ENCODE measurements at regions not wholly inside any gene's neighbourhood (a gene's known extent, or its start where the extent isn't known, plus 50 kb on each side); places are given as distances from the start of the nearest gene placed in this dataset.

DNA sequence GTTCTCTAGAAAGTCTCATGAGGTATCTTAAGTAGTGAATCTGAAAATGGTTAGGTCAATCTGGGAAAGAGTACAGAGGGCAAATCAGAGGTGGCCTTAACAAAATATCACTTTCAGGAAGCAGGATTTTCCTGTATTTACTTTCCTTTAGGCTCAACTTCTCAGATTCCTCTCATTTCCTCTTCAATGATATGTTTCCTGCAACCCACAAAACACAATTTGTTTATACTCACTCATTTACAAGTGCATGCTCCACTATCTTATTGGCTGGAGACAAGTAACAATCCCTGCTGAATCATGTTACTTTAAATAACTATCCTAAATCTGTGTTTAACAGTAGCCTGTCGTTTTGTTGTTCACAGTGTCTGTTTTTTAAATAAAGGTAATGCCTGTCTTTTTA, 228.1 kb downstream of the DSC3 start:
- Histone ChIP-seq H3K4me1 (ENCODE audit: insufficient read depth, low read length) (no peaks in the 10 kb centered on the region), H3K4me3 (ENCODE audit: low read depth in 1 of 2, low read length in 2 of 2) (no peak overlapping the region), H3K9ac (ENCODE audit: low read depth, low read length) (no peak overlapping the region), H3K79me2 (ENCODE audit: insufficient read depth, low read length) (no peaks in the 10 kb centered on the region), H3K27me3 (ENCODE audit: insufficient read depth, low read length, poor library complexity) (no peaks in the 10 kb centered on the region), H3K27ac (ENCODE audit: low read length) (no peak overlapping the region), H3K4me2 (ENCODE audit: insufficient read depth, low read length) (no peak overlapping the region), H2AFZ (ENCODE audit: low read depth, low read length) (no peak overlapping the region), H3K9me3 (ENCODE audit: insufficient read depth, low read length, severe bottlenecking) (no peaks in the 10 kb centered on the region), H4K20me1 (ENCODE audit: insufficient read depth, low read length) (no peaks in the 10 kb centered on the region), H3K36me3 (ENCODE audit: insufficient read depth, low read length) (no peaks in the 10 kb centered on the region)
- ATAC-seq (ENCODE audit: insufficient read depth, low read depth), result no peak
- DNase-seq, result no peak
- no peak for TF ChIP-seq EZH2 (IDR thresholded peaks at IDR 0.05; ENCODE audit: borderline replicate concordance, low read depth, low read length, severe bottlenecking)
- TF ChIP-seq, protein P1, sequence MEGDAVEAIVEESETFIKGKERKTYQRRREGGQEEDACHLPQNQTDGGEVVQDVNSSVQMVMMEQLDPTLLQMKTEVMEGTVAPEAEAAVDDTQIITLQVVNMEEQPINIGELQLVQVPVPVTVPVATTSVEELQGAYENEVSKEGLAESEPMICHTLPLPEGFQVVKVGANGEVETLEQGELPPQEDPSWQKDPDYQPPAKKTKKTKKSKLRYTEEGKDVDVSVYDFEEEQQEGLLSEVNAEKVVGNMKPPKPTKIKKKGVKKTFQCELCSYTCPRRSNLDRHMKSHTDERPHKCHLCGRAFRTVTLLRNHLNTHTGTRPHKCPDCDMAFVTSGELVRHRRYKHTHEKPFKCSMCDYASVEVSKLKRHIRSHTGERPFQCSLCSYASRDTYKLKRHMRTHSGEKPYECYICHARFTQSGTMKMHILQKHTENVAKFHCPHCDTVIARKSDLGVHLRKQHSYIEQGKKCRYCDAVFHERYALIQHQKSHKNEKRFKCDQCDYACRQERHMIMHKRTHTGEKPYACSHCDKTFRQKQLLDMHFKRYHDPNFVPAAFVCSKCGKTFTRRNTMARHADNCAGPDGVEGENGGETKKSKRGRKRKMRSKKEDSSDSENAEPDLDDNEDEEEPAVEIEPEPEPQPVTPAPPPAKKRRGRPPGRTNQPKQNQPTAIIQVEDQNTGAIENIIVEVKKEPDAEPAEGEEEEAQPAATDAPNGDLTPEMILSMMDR (IDR thresholded peaks at IDR 0.05; ENCODE audit: borderline replicate concordance, extremely low read depth, low read length, poor library complexity, severe bottlenecking), result no peak

DNA sequence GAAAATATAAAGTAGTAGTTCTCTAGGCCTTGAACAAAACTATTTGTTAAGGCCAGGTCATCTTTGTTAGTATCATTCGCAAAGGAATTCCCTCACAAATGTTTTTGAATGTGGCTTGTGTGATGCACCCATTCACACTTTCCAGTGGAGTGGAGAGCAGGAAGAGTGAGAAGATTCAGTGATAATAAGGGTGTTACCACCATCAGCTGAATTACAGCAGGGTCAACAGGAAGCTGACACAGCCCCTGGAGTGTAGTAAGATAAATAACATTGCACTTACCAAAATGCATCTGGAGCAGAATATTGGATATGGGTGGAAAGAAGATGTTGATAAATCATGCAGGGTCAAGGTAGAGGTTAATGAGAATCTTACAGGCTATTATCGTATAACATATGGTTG, 231.0 kb downstream of the DSC3 start:
- Histone ChIP-seq H4K20me1 (ENCODE audit: insufficient read depth, low read length) (no peaks in the 10 kb centered on the region), H3K9me3 (ENCODE audit: insufficient read depth, low read length, severe bottlenecking) (no peaks in the 10 kb centered on the region), H3K4me3 (ENCODE audit: low read depth in 1 of 2, low read length in 2 of 2) (no peak overlapping the region), H3K4me1 (ENCODE audit: insufficient read depth, low read length) (no peaks in the 10 kb centered on the region), H3K9ac (ENCODE audit: low read depth, low read length) (no peak overlapping the region), H3K4me2 (ENCODE audit: insufficient read depth, low read length) (no peak overlapping the region), H3K27me3 (ENCODE audit: insufficient read depth, low read length, poor library complexity) (no peaks in the 10 kb centered on the region), H3K79me2 (ENCODE audit: insufficient read depth, low read length) (no peaks in the 10 kb centered on the region), H3K36me3 (ENCODE audit: insufficient read depth, low read length) (no peaks in the 10 kb centered on the region), H3K27ac (ENCODE audit: low read length) (no peak overlapping the region), H2AFZ (ENCODE audit: low read depth, low read length) (no peak overlapping the region)
- TF ChIP-seq EZH2 (IDR thresholded peaks at IDR 0.05; ENCODE audit: borderline replicate concordance, low read depth, low read length, severe bottlenecking), result no peak
- TF ChIP-seq, protein P1 (IDR thresholded peaks at IDR 0.05; ENCODE audit: borderline replicate concordance, extremely low read depth, low read length, poor library complexity, severe bottlenecking), result no peak
- DNase-seq (no peak), ATAC-seq (ENCODE audit: insufficient read depth, low read depth) (no peak)

DNA sequence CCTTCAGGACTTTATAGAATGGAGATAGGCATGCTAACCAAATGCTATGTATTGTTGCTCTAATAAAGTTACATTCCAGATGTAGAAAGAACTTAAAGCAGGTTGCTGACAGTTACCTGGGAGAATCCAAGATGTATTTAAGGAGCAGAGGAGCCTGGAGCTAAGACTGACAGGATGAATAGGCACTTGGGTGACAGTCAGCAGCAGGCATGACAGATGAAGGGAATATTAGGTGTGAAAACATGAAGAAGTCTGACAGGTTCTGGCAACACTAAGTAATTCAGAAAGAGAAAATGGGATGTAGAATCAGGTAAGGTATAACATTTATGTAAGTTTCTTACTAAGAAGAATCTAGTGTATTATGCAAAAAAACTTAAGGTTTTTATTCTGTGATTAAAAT, 232.0 kb downstream of the DSC3 start:
- no peak for DNase-seq
- Histone ChIP-seq H3K27ac (ENCODE audit: low read length) (no peak overlapping the region), H2AFZ (ENCODE audit: low read depth, low read length) (no peak overlapping the region), H3K9ac (ENCODE audit: low read depth, low read length) (no peak overlapping the region), H3K79me2 (ENCODE audit: insufficient read depth, low read length) (no peaks in the 10 kb centered on the region), H3K9me3 (ENCODE audit: insufficient read depth, low read length, severe bottlenecking) (no peaks in the 10 kb centered on the region), H3K27me3 (ENCODE audit: insufficient read depth, low read length, poor library complexity) (no peaks in the 10 kb centered on the region), H3K4me3 (ENCODE audit: low read depth in 1 of 2, low read length in 2 of 2) (no peak overlapping the region), H3K36me3 (ENCODE audit: insufficient read depth, low read length) (no peaks in the 10 kb centered on the region), H3K4me2 (ENCODE audit: insufficient read depth, low read length) (no peak overlapping the region), H3K4me1 (ENCODE audit: insufficient read depth, low read length) (no peaks in the 10 kb centered on the region), H4K20me1 (ENCODE audit: insufficient read depth, low read length) (no peaks in the 10 kb centered on the region)
- no peak for TF ChIP-seq EZH2 (IDR thresholded peaks at IDR 0.05; ENCODE audit: borderline replicate concordance, low read depth, low read length, severe bottlenecking)
- TF ChIP-seq, protein P1 (IDR thresholded peaks at IDR 0.05; ENCODE audit: borderline replicate concordance, extremely low read depth, low read length, poor library complexity, severe bottlenecking), result no peak
- ATAC-seq (ENCODE audit: insufficient read depth, low read depth), result no peak

DNA sequence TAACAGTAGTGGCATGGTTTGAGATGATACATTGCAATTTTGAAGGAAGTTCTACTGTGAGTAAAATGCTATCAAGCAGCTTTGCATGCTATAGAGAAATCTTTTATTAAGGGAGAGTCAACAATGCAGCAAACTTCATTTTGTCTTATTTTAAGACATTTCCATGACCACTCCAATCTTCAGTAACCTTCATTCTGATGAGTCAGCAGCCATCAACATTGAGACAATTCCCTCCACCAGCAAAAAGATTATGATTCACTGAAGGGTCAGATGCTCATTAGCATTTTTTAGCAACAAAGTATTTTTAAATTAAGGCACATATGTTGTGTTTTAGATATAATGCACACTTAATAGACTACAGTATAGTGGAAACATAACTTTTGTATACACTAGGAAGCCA, 235.7 kb downstream of the DSC3 start:
- H3K79me2 ChIP-seq (ENCODE audit: insufficient read depth, low read length), result no peaks in the 10 kb centered on the region
- H3K4me3 ChIP-seq (ENCODE audit: low read depth in 1 of 2, low read length in 2 of 2), result no peak overlapping the region
- no peak for DNase-seq
- TF ChIP-seq EZH2 (IDR thresholded peaks at IDR 0.05; ENCODE audit: borderline replicate concordance, low read depth, low read length, severe bottlenecking), result no peak
- TF ChIP-seq, protein P1 (IDR thresholded peaks at IDR 0.05; ENCODE audit: borderline replicate concordance, extremely low read depth, low read length, poor library complexity, severe bottlenecking), result no peak
- no peak overlapping the region for H3K9ac ChIP-seq (ENCODE audit: low read depth, low read length)
- no peak overlapping the region for H2AFZ ChIP-seq (ENCODE audit: low read depth, low read length)
- no peak for ATAC-seq (ENCODE audit: insufficient read depth, low read depth)
- H3K4me1 ChIP-seq (ENCODE audit: insufficient read depth, low read length), result no peaks in the 10 kb centered on the region
- no peaks in the 10 kb centered on the region for H3K36me3 ChIP-seq (ENCODE audit: insufficient read depth, low read length)
- H3K9me3 ChIP-seq (ENCODE audit: insufficient read depth, low read length, severe bottlenecking), result no peaks in the 10 kb centered on the region
- no peaks in the 10 kb centered on the region for H4K20me1 ChIP-seq (ENCODE audit: insufficient read depth, low read length)
- H3K4me2 ChIP-seq (ENCODE audit: insufficient read depth, low read length), result no peak overlapping the region
- no peaks in the 10 kb centered on the region for H3K27me3 ChIP-seq (ENCODE audit: insufficient read depth, low read length, poor library complexity)
- H3K27ac ChIP-seq (ENCODE audit: low read length), result no peak overlapping the region
